ENCODE measurements at regions not wholly inside any gene's neighbourhood (a gene's known extent, or its start where the extent isn't known, plus 50 kb on each side); places are given as distances from the start of the nearest gene placed in this dataset.

DNA sequence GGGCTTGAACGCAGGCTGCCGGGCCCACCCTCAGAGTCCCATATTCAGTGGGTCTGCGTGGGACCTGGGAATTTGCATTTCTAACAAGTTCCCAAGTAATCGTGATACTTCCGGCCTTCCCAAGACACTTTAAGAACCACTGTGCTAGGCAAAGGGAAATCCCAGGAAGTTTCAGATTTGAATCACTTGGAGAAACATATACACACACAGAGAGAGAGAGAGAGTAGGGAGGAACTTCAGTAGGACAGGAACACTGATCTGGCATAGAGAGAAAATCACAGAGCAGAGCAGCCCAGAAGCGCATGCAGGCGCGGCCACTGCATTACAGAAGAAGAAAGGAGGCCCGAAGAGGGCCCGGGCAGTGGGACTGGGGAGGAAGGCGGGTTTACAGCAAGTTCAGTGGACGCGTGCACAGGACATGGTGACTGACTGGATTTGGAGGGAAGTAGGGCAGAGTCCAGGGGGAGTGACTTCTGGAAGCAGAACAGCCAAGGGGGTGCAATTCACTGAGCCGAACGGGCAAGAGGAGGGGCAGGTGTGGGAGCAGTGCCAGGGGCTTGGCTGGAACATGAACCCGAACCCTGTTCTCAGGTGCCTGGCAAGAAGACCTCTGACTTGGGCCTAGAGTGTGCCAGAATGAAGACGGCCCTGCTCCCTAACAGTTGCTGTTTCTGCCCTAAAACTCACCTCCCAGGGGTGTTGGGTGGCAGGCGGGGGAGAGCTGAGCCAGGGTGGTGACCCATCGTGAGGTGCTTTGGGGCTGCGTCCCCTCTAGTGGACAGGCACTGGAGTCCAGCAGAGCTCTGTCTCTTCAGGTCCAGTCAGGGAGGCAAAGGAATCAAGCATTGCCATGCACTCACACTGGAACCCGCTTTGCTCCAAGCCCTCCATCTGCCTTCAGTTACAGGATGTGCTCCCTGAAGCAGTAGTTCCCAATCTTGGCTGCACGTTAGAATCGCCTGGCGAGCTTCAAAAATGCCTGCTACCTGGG is 101.3 kb upstream of the HES1 start:
- TF ChIP-seq SRF (IDR thresholded peaks at IDR 0.05; ENCODE audit: low read depth, low read length) (no peak), RAD21 (IDR thresholded peaks at IDR 0.05 in 1 of 2, conservative IDR thresholded peaks at IDR 0.05 in 1 of 2; ENCODE audit: low read depth in 2 of 2, low read length in 2 of 2) (peak in 1 of 2 experiments; percentile 7; a peak in 1 of 4 replicates)
- CTCF ChIA-PET (ENCODE audit: partially characterized antibody), result interaction anchor here (0.6 kb wide), 1 partner anchor 256 kb away, joined by 3 read pairs; no protein-coding TSS in a partner anchor
- Histone ChIP-seq H3K36me3 (ENCODE audit: control insufficient read depth in 2 of 4, insufficient read depth in 4 of 4, low read length in 3 of 4) (no peaks in the 10 kb centered on the region), H3K27ac (ENCODE audit: low read depth, low read length) (no peak overlapping the region), H2BK5ac (ENCODE audit: low read depth, low read length) (no peak overlapping the region; the same call in 1 of the 2 replicates), H3K4me3 (ENCODE audit: extremely low read depth in 1 of 4, insufficient read depth in 2 of 4, low read depth in 3 of 4, low read length in 4 of 4) (no peak overlapping the region), H2BK15ac (ENCODE audit: low read length) (peak overlapping the region; percentile 72; the same call in 1 of the 2 replicates), H2BK20ac (ENCODE audit: low read length) (0 out of 2 replicates have a peak overlapping the region, but pooled peaks have one; percentile 61), H2AFZ (ENCODE audit: low read length) (no peak overlapping the region), H3K27me3 (replicated peaks in 1 of 4; ENCODE audit: control insufficient read depth in 3 of 4, extremely low read depth in 1 of 4, insufficient read depth in 3 of 4, low read length in 3 of 4) (no peaks in the 10 kb centered on the region; a peak in 2 of 7 replicates), H3K9ac (replicated peaks in 1 of 4; ENCODE audit: extremely low read depth in 1 of 4, low read depth in 3 of 4, low read length in 3 of 4) (no peak overlapping the region), H3K79me2 (ENCODE audit: control insufficient read depth in 1 of 2, insufficient read depth in 2 of 2, low read length in 2 of 2) (no peaks in the 10 kb centered on the region), H4K91ac (replicated peaks; ENCODE audit: insufficient read length, low read length) (no peak overlapping the region), H4K5ac (ENCODE audit: insufficient read length, low read depth, low read length) (no peak overlapping the region), H4K20me1 (replicated peaks in 1 of 2; ENCODE audit: control insufficient read depth in 1 of 2, insufficient read depth in 2 of 2, low read length in 2 of 2) (no peaks in the 10 kb centered on the region), H3K9me3 (ENCODE audit: insufficient read depth in 2 of 2, low read depth in 1 of 2, low read length in 1 of 2) (no peaks in the 10 kb centered on the region), H3K23ac (ENCODE audit: insufficient read length) (no peak overlapping the region), H3K4me2 (ENCODE audit: insufficient read depth in 1 of 2, low read depth in 2 of 2, low read length in 2 of 2) (no peak overlapping the region), H2BK12ac (ENCODE audit: low read depth, low read length) (peak overlapping the region; percentile 75; the same call in 1 of the 2 replicates), H4K8ac (ENCODE audit: extremely low read depth, insufficient read depth, low read length) (no peak overlapping the region), H3K4me1 (replicated peaks in 1 of 4; ENCODE audit: control insufficient read depth in 3 of 4, insufficient read depth in 4 of 4, low read length in 3 of 4) (peaks cover 0 to 12% (median 8%) of the 10 kb centered on the region in 4 experiments), H2BK120ac (replicated peaks; ENCODE audit: low read depth, low read length) (no peak overlapping the region), H3K14ac (ENCODE audit: insufficient read length) (no peak overlapping the region), H3K18ac (ENCODE audit: extremely low read depth, low read length) (peak overlapping the region; percentile 38; the same call in 1 of the 2 replicates), H3K56ac (replicated peaks; ENCODE audit: insufficient read length, low read depth, low read length) (no peak overlapping the region), H3K23me2 (ENCODE audit: low read depth, low read length) (no peaks in the 10 kb centered on the region), H3K4ac (replicated peaks; ENCODE audit: insufficient read length, low read depth, low read length) (no peak overlapping the region), H3K79me1 (ENCODE audit: low read depth, low read length) (no peaks in the 10 kb centered on the region), H2AK5ac (ENCODE audit: low read depth, low read length) (no peak overlapping the region)
- DNase-seq (ENCODE audit: low read depth in 1 of 2, low spot score in 2 of 2) (no peak), FAIRE-seq (no peak)
- 88% methylated on average over 24 of the region's 24 CpGs; no CpG with 5 or more reads in 1 of the 2 experiments for WGBS, 2 experiments (ENCODE audit: extremely low coverage in 1 of 2, insufficient coverage in 1 of 2, insufficient read length in 1 of 2, insufficient replicate concordance in 2 of 2, low coverage in 1 of 2, low lambda C conversion rate in 2 of 2, missing lambda C conversion rate in 1 of 2)
- POLR2A ChIA-PET (ENCODE audit: partially characterized antibody), result no interaction called here

Data from H1 (cell line).